RWPE2 (cell line): ENCODE measurements at regions not wholly inside any gene's neighbourhood (a gene's known extent, or its start where the extent isn't known, plus 50 kb on each side); places are given as distances from the start of the nearest gene placed in this dataset.
A peak's percentile ranks its signal among the peaks of the same experiment; 100 is the strongest.
"Not testable (repeated sequence)": the region's sequence is repeated elsewhere in the genome, so short reads cannot be mapped to it uniquely, and the experiment has no call there.

ENCODE experiments used
- ATAC-seq: fragments of 200-7000 bp; cut with Tn5 transposase; 3 replicates; pipeline ENCODE4 v1.9.1; 2021; ENCODE audit warnings: low read depth
- DNase-seq: peaks from one replicate; pipeline ENCODE4 v3.0.0-alpha.2; 2020; ENCODE audit warnings: low spot score
- H3K27ac ChIP-seq: fragments of 450-650 bp; 2 replicates; pipeline ENCODE4 v1.5.1; 2017; ENCODE audit warnings: mild to moderate bottlenecking; ENCODE audit not compliant: poor library complexity, severe bottlenecking
- H3K27me3 ChIP-seq: fragments of 250-450 bp; sonication (Bioruptor Pico); 2 replicates; pipeline ENCODE4 v1.5.1; 2021; ENCODE audit warnings: mild to moderate bottlenecking, moderate library complexity; ENCODE audit not compliant: insufficient read depth, poor library complexity, severe bottlenecking
- H3K36me3 ChIP-seq: fragments of 250-450 bp; sonication (Bioruptor Pico); 2 replicates; pipeline ENCODE4 v1.5.1; 2020; ENCODE audit warnings: low read depth, mild to moderate bottlenecking, moderate library complexity
- H3K4me1 ChIP-seq: fragments of 250-450 bp; sonication (Bioruptor Pico); 2 replicates; pipeline ENCODE4 v1.5.1; 2021; ENCODE audit warnings: mild to moderate bottlenecking, moderate library complexity; ENCODE audit not compliant: insufficient read depth, poor library complexity, severe bottlenecking
- H3K4me3 ChIP-seq: fragments of 250-450 bp; sonication (Bioruptor Pico); 2 replicates; pipeline ENCODE4 v1.5.1; 2021; ENCODE audit warnings: mild to moderate bottlenecking, moderate library complexity; ENCODE audit not compliant: severe bottlenecking
- H3K9me3 ChIP-seq: fragments of 250-450 bp; sonication (Bioruptor Pico); 2 replicates; pipeline ENCODE4 v1.5.1; 2021; ENCODE audit warnings: mild to moderate bottlenecking, moderate library complexity; ENCODE audit not compliant: severe bottlenecking
- CTCF ChIP-seq: fragments of 450-650 bp; IDR thresholded peaks from one replicate; pipeline ENCODE4 v1.5.1; 2017; ENCODE audit warnings: mild to moderate bottlenecking, moderate library complexity; ENCODE audit not compliant: poor library complexity, severe bottlenecking

GRCh38 chr5:7250611-7251010 lies 145.3 kb upstream of the ADCY2 start:
- ATAC-seq (no peak), DNase-seq (no peak)
- TF ChIP-seq CTCF: no peak
- Histone ChIP-seq H3K9me3 (no peaks in the 10 kb centered on the region), H3K4me3 (no peak overlapping the region), H3K36me3 (no peaks in the 10 kb centered on the region), H3K27me3 (peaks cover 2% of the 10 kb centered on the region), H3K4me1 (no peaks in the 10 kb centered on the region), H3K27ac (no peak overlapping the region)

- Histone ChIP-seq H3K27ac (no peak overlapping the region), H3K4me3 (no peak overlapping the region), H3K27me3 (peaks cover 5% of the 10 kb centered on the region), H3K4me1 (no peaks in the 10 kb centered on the region), H3K36me3 (no peaks in the 10 kb centered on the region), H3K9me3 (no peaks in the 10 kb centered on the region)
- DNase-seq: no peak
- no peak for ATAC-seq
- no peak for TF ChIP-seq CTCF
These were observed 144.8 kb upstream of the ADCY2 start for GRCh38 chr5:7251132-7251531.

- peak; percentile 78 for TF ChIP-seq CTCF
- Histone ChIP-seq H3K4me1 (no peaks in the 10 kb centered on the region), H3K9me3 (no peaks in the 10 kb centered on the region), H3K36me3 (no peaks in the 10 kb centered on the region), H3K27me3 (no peaks in the 10 kb centered on the region), H3K27ac (no peak overlapping the region), H3K4me3 (no peak overlapping the region)
- peak; percentile 62 for ATAC-seq
- DNase-seq: no peak
These were observed 134.9 kb upstream of the ADCY2 start for GRCh38 chr5:7261049-7261448.

GRCh38 chr5:7261900-7262299 lies 134.0 kb upstream of the ADCY2 start:
- DNase-seq (no peak), ATAC-seq (no peak)
- no peaks in the 10 kb centered on the region for H3K27me3 ChIP-seq
- no peak overlapping the region for H3K4me3 ChIP-seq
- H3K36me3 ChIP-seq: no peaks in the 10 kb centered on the region
- no peak overlapping the region for H3K27ac ChIP-seq
- TF ChIP-seq CTCF: no peak
- no peaks in the 10 kb centered on the region for H3K4me1 ChIP-seq
- no peaks in the 10 kb centered on the region for H3K9me3 ChIP-seq

- not testable (repeated sequence) for H3K4me1 ChIP-seq, H3K36me3 ChIP-seq, ATAC-seq, H3K4me3 ChIP-seq, H3K27ac ChIP-seq, H3K9me3 ChIP-seq, H3K27me3 ChIP-seq, DNase-seq
These were observed 132.4 kb upstream of the ADCY2 start for GRCh38 chr5:7263398-7264015.

- H3K36me3 ChIP-seq, H3K9me3 ChIP-seq, H3K4me3 ChIP-seq, H3K27me3 ChIP-seq, H3K4me1 ChIP-seq, DNase-seq, ATAC-seq, H3K27ac ChIP-seq: not testable (repeated sequence)
These were observed 130.2 kb upstream of the ADCY2 start for GRCh38 chr5:7265776-7266175.

GRCh38 chr5:7268722-7269121 lies 127.2 kb upstream of the ADCY2 start:
- DNase-seq, H3K4me3 ChIP-seq, H3K27ac ChIP-seq, ATAC-seq, H3K27me3 ChIP-seq, H3K9me3 ChIP-seq, H3K4me1 ChIP-seq, H3K36me3 ChIP-seq: not testable (repeated sequence)
